ENCODE measurements at regions not wholly inside any gene's neighbourhood (a gene's known extent, or its start where the extent isn't known, plus 50 kb on each side); places are given as distances from the start of the nearest gene placed in this dataset.
"Not testable (repeated sequence)": the region's sequence is repeated elsewhere in the genome, so short reads cannot be mapped to it uniquely, and the experiment has no call there.

DNA sequence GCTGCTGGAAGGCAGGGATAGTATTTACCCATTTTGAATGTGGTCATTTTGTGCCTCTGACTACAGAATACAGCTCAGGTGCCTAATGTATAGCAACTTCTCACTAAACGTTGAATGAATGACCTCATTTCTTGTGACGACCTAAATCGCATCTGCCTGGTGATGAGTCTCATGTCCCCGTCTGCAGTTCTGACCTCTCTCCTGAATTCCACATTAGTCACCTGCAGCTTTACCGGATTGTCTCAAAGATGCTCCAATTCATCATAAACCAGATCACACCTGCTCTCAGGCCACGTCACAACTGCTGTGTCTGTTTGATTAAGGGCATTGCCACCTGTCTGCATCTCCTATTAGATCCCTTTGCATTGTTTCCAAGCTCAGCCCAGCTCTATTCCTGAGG, 133.6 kb upstream of the MYT1L start:
- ATAC-seq (ENCODE audit: low FRiP score) (no peak), DNase-seq (ENCODE audit: low spot score) (no peak)
- TF ChIP-seq, protein P1, sequence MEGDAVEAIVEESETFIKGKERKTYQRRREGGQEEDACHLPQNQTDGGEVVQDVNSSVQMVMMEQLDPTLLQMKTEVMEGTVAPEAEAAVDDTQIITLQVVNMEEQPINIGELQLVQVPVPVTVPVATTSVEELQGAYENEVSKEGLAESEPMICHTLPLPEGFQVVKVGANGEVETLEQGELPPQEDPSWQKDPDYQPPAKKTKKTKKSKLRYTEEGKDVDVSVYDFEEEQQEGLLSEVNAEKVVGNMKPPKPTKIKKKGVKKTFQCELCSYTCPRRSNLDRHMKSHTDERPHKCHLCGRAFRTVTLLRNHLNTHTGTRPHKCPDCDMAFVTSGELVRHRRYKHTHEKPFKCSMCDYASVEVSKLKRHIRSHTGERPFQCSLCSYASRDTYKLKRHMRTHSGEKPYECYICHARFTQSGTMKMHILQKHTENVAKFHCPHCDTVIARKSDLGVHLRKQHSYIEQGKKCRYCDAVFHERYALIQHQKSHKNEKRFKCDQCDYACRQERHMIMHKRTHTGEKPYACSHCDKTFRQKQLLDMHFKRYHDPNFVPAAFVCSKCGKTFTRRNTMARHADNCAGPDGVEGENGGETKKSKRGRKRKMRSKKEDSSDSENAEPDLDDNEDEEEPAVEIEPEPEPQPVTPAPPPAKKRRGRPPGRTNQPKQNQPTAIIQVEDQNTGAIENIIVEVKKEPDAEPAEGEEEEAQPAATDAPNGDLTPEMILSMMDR (IDR thresholded peaks at IDR 0.05): no peak

DNA sequence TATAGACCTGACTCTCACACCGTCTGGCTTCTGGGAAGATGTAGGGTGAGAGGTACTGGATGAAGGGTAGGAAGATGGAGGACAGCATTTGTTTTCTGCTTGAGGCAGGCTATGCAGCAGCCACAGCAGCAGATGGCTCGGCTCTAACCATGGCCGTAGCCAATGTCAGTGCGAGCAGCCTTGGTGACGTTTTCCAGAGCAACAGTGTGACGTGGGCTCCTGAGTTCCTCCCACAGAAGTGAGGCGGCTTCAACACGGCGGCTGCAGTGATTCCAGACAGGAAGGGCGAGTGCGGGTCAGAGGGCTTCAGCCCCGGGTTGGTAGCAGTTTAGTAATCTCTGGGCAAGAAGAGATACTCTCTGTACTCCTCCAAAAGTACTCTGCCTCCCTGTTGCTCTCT, 133.0 kb upstream of the MYT1L start:
- no peak for DNase-seq (ENCODE audit: low spot score)
- TF ChIP-seq, protein P1 (IDR thresholded peaks at IDR 0.05): no peak
- no peak for ATAC-seq (ENCODE audit: low FRiP score)

DNA sequence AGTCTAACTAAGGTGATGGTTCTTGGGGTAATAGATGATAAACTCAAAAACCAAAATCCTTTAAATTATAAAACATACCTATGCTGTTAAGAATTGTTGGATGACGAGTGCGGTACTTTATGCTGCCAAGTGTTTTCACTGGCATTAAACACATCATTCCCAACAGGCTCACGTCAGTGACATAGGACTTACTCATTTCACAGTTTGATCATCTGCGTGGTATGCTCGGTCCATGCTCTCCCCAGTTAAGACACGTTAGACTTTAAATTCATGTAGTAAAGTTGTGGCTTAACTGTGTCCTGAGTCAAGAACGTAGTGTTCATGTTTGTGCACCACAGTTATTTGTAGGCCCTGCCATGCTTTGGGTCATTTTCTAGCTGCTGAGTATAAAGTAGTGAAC, 125.6 kb upstream of the MYT1L start:
- DNase-seq (ENCODE audit: low spot score): no peak
- no peak for ATAC-seq (ENCODE audit: low FRiP score)
- TF ChIP-seq, protein P1 (IDR thresholded peaks at IDR 0.05): no peak

DNA sequence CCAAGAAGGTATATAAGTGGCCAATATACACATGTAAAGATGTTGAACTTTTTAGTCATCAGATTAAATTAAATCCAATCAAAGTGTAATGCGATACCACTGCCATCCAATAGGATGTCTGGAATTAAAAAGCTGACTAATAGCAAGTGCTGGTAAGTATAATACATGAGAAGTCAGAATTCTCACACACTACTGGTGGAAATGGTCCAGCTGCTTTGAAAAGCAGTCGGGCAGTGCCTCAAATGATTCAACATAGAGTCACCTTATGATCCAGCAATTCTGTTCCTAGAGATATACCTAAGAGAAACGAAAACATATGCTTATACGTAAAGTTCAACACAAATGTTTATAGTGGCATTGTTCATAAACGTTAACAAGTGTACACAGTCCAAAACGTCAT, 124.1 kb upstream of the MYT1L start:
- DNase-seq (ENCODE audit: low spot score): no peak
- no peak for ATAC-seq (ENCODE audit: low FRiP score)
- TF ChIP-seq, protein P1 (IDR thresholded peaks at IDR 0.05): no peak

DNA sequence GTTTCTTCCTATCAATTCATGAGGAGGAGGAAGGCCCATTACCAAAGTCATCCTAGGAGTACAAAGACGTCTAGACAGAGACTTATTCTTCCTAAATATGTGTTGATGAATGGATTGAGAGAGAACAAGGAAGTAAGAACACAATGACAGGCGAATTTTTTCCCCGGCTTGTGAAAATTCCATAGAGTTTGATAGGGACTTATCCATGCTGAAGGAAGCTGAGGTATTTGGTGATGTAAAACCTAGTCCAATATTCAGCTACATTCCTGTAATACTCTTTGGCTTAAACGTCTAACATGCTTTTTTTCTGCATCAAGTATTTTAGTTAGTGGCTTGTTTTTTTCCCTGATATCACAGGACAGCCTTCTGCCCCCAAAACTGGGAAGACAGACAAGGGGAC, 121.9 kb upstream of the MYT1L start:
- ATAC-seq (ENCODE audit: low FRiP score) (no peak), DNase-seq (ENCODE audit: low spot score) (no peak)
- TF ChIP-seq, protein P1 (IDR thresholded peaks at IDR 0.05): no peak

DNA sequence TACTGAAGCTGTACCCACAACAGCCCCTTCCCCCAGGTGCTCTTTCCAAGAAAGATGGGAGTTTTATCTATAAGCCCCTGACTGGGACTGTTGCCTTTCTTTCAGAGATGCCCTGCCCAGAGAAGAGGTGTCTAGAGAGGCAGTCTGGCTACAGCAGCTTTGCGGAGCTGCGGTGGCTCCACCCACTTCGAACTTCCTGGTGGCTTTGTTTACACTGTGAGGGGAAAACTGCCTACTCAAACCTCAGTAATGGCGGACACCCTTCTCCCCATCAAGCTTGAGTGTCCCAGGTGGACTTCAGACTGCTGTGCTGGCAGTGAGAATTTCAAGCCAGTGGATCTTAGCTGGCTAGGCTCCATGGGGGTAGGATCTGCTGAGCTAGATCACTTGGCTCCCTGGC, 120.2 kb upstream of the MYT1L start:
- not testable (repeated sequence) for ATAC-seq (ENCODE audit: low FRiP score)

DNA sequence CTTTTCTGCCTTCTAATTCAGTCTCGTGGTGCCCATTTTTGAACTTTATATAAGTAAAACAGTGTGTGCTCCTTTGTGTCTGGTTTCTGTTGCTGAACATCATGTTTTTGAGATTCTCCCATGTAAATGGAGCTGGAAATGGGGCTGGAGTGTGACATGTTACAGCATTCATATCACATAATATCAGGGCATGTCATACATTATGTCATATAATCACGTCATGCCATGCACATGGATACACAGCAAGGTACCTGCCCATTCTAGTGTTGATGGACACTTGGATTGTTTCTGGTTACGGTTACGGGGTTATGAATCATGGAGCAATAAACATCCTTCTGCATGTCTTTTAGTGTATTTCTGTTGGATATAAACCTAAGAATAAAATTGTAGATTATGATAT, 117.1 kb upstream of the MYT1L start:
- DNase-seq (ENCODE audit: low spot score) (no peak), ATAC-seq (ENCODE audit: low FRiP score) (no peak)
- TF ChIP-seq, protein P1 (IDR thresholded peaks at IDR 0.05): no peak

More for the DNA sequence above, 120.2 kb upstream of the MYT1L start:
- DNase-seq (ENCODE audit: low spot score): not testable (repeated sequence)

DNA sequence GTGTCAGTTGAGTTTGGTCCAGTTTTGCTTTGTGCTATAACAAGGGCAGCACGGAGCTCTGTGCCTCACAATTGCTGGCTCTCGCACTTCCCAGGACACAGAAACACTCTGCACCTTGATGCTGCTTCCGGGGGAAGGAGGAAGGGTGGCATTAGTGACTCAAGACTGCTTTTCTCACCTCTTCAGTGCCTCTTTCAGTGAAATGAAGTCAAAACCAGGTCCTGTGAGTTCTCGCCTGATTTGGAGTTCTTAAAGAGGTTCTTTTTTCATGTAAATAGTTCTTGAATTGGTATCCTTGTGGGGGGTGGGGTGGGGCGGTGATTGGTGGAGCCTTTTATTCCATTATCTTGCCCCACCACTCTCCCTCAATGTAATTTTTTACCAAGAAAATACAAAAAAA, 91.5 kb upstream of the MYT1L start:
- DNase-seq (ENCODE audit: low spot score) (no peak), ATAC-seq (ENCODE audit: low FRiP score) (no peak)
- TF ChIP-seq, protein P1 (IDR thresholded peaks at IDR 0.05): no peak
